LoVo (cell line): ENCODE measurements at regions not wholly inside any gene's neighbourhood (a gene's known extent, or its start where the extent isn't known, plus 50 kb on each side); places are given as distances from the start of the nearest gene placed in this dataset.
"Not testable (repeated sequence)": the region's sequence is repeated elsewhere in the genome, so short reads cannot be mapped to it uniquely, and the experiment has no call there.

Experiments
- DNase-seq: peaks from one replicate; pipeline ENCODE4 v3.0.0-alpha.2; 2016; ENCODE audit warnings: low spot score

- DNase-seq: no peak
Observed at GRCh38 chr7:112982441-112983063, 104.1 kb downstream of the GPR85 start.

- DNase-seq: no peak
Observed at GRCh38 chr7:112981966-112982365, 104.7 kb downstream of the GPR85 start.

- DNase-seq: not testable (repeated sequence)
Observed at GRCh38 chr7:112979055-112979454, 107.6 kb downstream of the GPR85 start.

- not testable (repeated sequence) for DNase-seq
Observed at GRCh38 chr7:112977244-112977955, 109.2 kb downstream of the GPR85 start.

GRCh38 chr7:112970771-112971170 is 115.9 kb downstream of the GPR85 start:
- no peak for DNase-seq

- no peak for DNase-seq
Observed at GRCh38 chr7:112969946-112970345, 116.7 kb downstream of the GPR85 start.

- no peak for DNase-seq
Observed at GRCh38 chr7:112965506-112965905, 121.1 kb downstream of the GPR85 start.

- DNase-seq: no peak
Observed at GRCh38 chr7:112963634-112964033, 123.0 kb downstream of the GPR85 start.

- DNase-seq: no peak
Observed at GRCh38 chr7:112962815-112963214, 123.8 kb downstream of the GPR85 start.

GRCh38 chr7:112959276-112959675 is 127.4 kb downstream of the GPR85 start:
- DNase-seq: no peak

- no peak for DNase-seq
Observed at GRCh38 chr7:112958775-112959174, 127.9 kb downstream of the GPR85 start.

GRCh38 chr7:112957901-112958300 is 128.7 kb downstream of the GPR85 start:
- DNase-seq: no peak

- DNase-seq: not testable (repeated sequence)
Observed at GRCh38 chr7:112953031-112953430, 133.6 kb downstream of the GPR85 start.

GRCh38 chr7:112951070-112951469 is 135.6 kb downstream of the GPR85 start:
- no peak for DNase-seq

- not testable (repeated sequence) for DNase-seq
Observed at GRCh38 chr7:112949682-112950081, 136.9 kb downstream of the GPR85 start.

- DNase-seq: no peak
Observed at GRCh38 chr7:112946350-112946749, 140.3 kb downstream of the GPR85 start.

- DNase-seq: no peak
Observed at GRCh38 chr7:112945046-112945445, 141.6 kb downstream of the GPR85 start.

- DNase-seq: no peak
Observed at GRCh38 chr7:112942981-112943380, 143.6 kb downstream of the GPR85 start.

- not testable (repeated sequence) for DNase-seq
Observed at GRCh38 chr7:112942125-112942524, 144.5 kb downstream of the GPR85 start.

- DNase-seq: no peak
Observed at GRCh38 chr7:112940314-112940732, 146.3 kb downstream of the GPR85 start.

GRCh38 chr7:112939574-112940313 is 146.9 kb downstream of the GPR85 start:
- DNase-seq: peak; percentile 100

GRCh38 chr7:112938863-112939573 is 147.6 kb downstream of the GPR85 start:
- no peak for DNase-seq
